ENCODE measurements at regions not wholly inside any gene's neighbourhood (a gene's known extent, or its start where the extent isn't known, plus 50 kb on each side); places are given as distances from the start of the nearest gene placed in this dataset.

DNA sequence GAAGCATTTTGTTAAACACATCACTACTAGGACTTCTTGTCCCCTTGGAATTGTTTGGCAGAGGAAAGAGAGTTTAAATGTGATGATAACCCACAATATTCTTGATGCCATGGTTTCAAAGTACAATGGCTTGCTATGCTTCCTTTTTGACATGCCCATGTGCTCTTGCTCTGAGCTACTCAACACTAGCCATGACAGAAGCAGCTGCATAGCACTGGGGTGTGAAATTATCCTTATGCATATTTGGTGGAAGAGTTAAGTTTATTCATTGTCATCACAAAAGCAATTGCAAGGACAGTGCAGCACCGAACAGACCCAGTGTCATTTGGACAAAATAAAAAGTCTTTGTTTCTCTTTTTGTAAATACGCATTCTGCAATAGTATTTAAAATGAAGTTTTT lies 209.9 kb upstream of the CDH20 start:
- Histone ChIP-seq H2AFZ (replicated peaks; ENCODE audit: low read length, poor library complexity) (no peak overlapping the region), H3K14ac (replicated peaks; ENCODE audit: low read depth, low read length) (no peak overlapping the region), H2BK120ac (ENCODE audit: low read depth, low read length) (no peak overlapping the region), H3K4me2 (ENCODE audit: low read depth, low read length) (no peak overlapping the region), H2AK9ac (replicated peaks; ENCODE audit: low read depth, low read length, poor library complexity) (no peak overlapping the region), H4K20me1 (ENCODE audit: insufficient read depth, low read length) (no peaks in the 10 kb centered on the region), H2AK5ac (ENCODE audit: low read depth, low read length) (no peak overlapping the region), H4K5ac (ENCODE audit: low read depth, low read length) (no peak overlapping the region), H2BK15ac (ENCODE audit: low read depth, low read length) (no peak overlapping the region), H3K9ac (ENCODE audit: low read depth, low read length) (no peak overlapping the region), H3K9me3 (ENCODE audit: control insufficient read depth, insufficient read depth, low read length) (peaks cover 5% of the 10 kb centered on the region; the same call in 1 of the 2 replicates), H3K9me1 (ENCODE audit: insufficient read depth, low read length) (no peaks in the 10 kb centered on the region), H2BK5ac (ENCODE audit: low read depth, low read length, poor library complexity, severe bottlenecking) (no peak overlapping the region), H3K23ac (ENCODE audit: low read depth, low read length) (no peak overlapping the region), H3K4ac (ENCODE audit: low read depth, low read length) (no peak overlapping the region), H3K27ac (ENCODE audit: insufficient read depth, low read length) (no peak overlapping the region), H3K4me3 (ENCODE audit: insufficient read depth, low read depth, low read length) (no peak overlapping the region), H3K79me1 (ENCODE audit: low read depth in 1 of 2, low read length in 2 of 2) (no peaks in the 10 kb centered on the region), H3K56ac (ENCODE audit: extremely low read depth, insufficient read depth, low read length) (no peak overlapping the region), H4K8ac (ENCODE audit: low read depth in 2 of 2, low read length in 2 of 2) (no peak overlapping the region), H3K18ac (ENCODE audit: low read depth, low read length) (no peak overlapping the region), H4K91ac (ENCODE audit: insufficient read depth, low read depth, low read length) (no peak overlapping the region), H3K27me3 (ENCODE audit: control insufficient read depth, insufficient read depth, low read length) (no peaks in the 10 kb centered on the region), H3K4me1 (ENCODE audit: control insufficient read depth, insufficient read depth, low read length) (no peaks in the 10 kb centered on the region), H2BK20ac (ENCODE audit: low read depth, low read length) (no peak overlapping the region), H3K36me3 (ENCODE audit: control insufficient read depth, insufficient read depth, low read length) (no peaks in the 10 kb centered on the region)
- no CpG with 5 or more reads among the region's 2 CpGs for WGBS, 2 experiments (ENCODE audit: extremely low coverage in 2 of 2, insufficient read length in 1 of 2)
- no peak for TF ChIP-seq NFE2L2 (IDR thresholded peaks at IDR 0.05; ENCODE audit: low read depth, low read length)
- TF ChIP-seq CHD1 (IDR thresholded peaks at IDR 0.05; ENCODE audit: low read depth, low read length): no peak
- TF ChIP-seq CEBPB (IDR thresholded peaks at IDR 0.05; ENCODE audit: low read depth, low read length): no peak
- no peak for TF ChIP-seq MXI1 (IDR thresholded peaks at IDR 0.05; ENCODE audit: borderline replicate concordance, low read depth, low read length)
- no peak for TF ChIP-seq FOS (IDR thresholded peaks at IDR 0.05; ENCODE audit: low read depth, low read length)
- no peak for TF ChIP-seq CTCF (conservative IDR thresholded peaks at IDR 0.05; ENCODE audit: low read depth, low read length)
- TF ChIP-seq RCOR1 (IDR thresholded peaks at IDR 0.05; ENCODE audit: insufficient replicate concordance, low read length): no peak
- no peak for TF ChIP-seq SMC3 (IDR thresholded peaks at IDR 0.05; ENCODE audit: low read depth, low read length)
- TF ChIP-seq BHLHE40 (IDR thresholded peaks at IDR 0.05; ENCODE audit: low read depth, low read length): no peak
- no peak for TF ChIP-seq ELK1 (IDR thresholded peaks at IDR 0.05; ENCODE audit: borderline replicate concordance, low read depth, low read length)
- no peak for TF ChIP-seq POLR2A (IDR thresholded peaks at IDR 0.05; ENCODE audit: low read depth, low read length)
- TF ChIP-seq RFX5 (IDR thresholded peaks at IDR 0.05; ENCODE audit: low read depth, low read length): no peak
- TF ChIP-seq MAZ (IDR thresholded peaks at IDR 0.05; ENCODE audit: borderline replicate concordance, low read depth, low read length): no peak
- TF ChIP-seq MAFK (IDR thresholded peaks at IDR 0.05; ENCODE audit: low read depth, low read length): no peak
- no peak for TF ChIP-seq RAD21 (IDR thresholded peaks at IDR 0.05; ENCODE audit: low read length)
- TF ChIP-seq, protein P1, sequence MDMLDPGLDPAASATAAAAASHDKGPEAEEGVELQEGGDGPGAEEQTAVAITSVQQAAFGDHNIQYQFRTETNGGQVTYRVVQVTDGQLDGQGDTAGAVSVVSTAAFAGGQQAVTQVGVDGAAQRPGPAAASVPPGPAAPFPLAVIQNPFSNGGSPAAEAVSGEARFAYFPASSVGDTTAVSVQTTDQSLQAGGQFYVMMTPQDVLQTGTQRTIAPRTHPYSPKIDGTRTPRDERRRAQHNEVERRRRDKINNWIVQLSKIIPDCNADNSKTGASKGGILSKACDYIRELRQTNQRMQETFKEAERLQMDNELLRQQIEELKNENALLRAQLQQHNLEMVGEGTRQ (IDR thresholded peaks at IDR 0.05; ENCODE audit: low read depth, low read length): no peak
- ChIA-PET CTCF (no interaction called here), POLR2A (ENCODE audit: unreplicated experiment) (no interaction called here)
- BruUV-seq (replicated peaks): no TSS peak
- dilution Hi-C loops (cut with HindIII; ENCODE audit: low sequenced_read_pairs, unreplicated experiment) (no loop called here), intact Hi-C loops (cut with micrococcal nuclease) (no loop called here), in situ Hi-C loops (cut with MboI; ENCODE audit: low sequenced_read_pairs) (no loop called here)
- DNase-seq (no peak), ATAC-seq (ENCODE audit: low read depth) (no peak)

Data from IMR-90 (cell line).